Loucy (cell line): ENCODE measurements at regions not wholly inside any gene's neighbourhood (a gene's known extent, or its start where the extent isn't known, plus 50 kb on each side); places are given as distances from the start of the nearest gene placed in this dataset.

ENCODE experiments used
- EZH2phosphoT487 ChIP-seq: fragments of 200-600 bp; IDR thresholded peaks from 2 replicates; pipeline ENCODE4 v1.6.1; 2018; ENCODE audit warnings: antibody characterized with exemption, mild to moderate bottlenecking, moderate library complexity, borderline replicate concordance
- TF ChIP-seq, protein P1 (sequence below): fragments of 200-600 bp; sonication (generic); conservative IDR thresholded peaks from 2 replicates; pipeline ENCODE4 v1.5.1; 2014; ENCODE audit warnings: mild to moderate bottlenecking, antibody characterized with exemption, low read length

DNA sequence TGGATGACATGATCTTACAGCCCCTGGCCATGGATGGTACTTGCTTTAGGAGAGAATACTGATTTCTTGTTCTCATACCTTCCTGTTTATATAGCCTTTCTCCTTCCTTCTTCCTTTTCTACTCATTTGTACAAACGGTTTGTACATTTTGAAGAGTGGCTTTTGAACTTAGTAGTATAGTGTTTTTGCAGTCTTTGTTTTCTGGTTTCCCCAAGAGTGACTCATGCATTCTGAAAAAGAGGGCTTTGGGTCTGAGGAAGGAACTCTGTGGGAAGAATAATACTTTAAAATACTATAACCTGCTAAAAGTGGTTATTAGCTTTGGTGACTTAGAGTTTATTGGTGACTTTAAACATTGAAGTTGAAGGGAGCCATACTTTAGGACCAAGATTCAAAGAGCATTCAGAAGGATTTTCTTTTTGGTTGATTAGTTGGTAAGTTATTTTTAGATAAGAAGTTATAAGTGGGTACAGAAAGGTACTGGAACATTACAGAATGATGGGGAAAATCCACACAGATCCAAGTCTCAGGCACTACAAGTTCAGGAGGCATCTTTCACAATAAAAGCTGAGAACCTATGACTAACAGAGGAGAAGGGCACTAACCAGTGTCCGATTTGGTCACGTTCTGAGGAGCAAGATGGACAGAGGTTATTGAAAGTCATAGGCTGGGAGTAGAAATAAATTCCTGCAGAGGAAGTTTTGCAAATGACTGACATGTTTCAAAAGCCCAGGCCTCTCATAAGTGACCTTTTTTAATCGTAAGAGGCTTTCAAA is 369.6 kb upstream of the AZI2 start:
- TF ChIP-seq, protein P1, sequence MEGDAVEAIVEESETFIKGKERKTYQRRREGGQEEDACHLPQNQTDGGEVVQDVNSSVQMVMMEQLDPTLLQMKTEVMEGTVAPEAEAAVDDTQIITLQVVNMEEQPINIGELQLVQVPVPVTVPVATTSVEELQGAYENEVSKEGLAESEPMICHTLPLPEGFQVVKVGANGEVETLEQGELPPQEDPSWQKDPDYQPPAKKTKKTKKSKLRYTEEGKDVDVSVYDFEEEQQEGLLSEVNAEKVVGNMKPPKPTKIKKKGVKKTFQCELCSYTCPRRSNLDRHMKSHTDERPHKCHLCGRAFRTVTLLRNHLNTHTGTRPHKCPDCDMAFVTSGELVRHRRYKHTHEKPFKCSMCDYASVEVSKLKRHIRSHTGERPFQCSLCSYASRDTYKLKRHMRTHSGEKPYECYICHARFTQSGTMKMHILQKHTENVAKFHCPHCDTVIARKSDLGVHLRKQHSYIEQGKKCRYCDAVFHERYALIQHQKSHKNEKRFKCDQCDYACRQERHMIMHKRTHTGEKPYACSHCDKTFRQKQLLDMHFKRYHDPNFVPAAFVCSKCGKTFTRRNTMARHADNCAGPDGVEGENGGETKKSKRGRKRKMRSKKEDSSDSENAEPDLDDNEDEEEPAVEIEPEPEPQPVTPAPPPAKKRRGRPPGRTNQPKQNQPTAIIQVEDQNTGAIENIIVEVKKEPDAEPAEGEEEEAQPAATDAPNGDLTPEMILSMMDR: no peak
- no peak for TF ChIP-seq EZH2phosphoT487
